ENCODE measurements at regions not wholly inside any gene's neighbourhood (a gene's known extent, or its start where the extent isn't known, plus 50 kb on each side); places are given as distances from the start of the nearest gene placed in this dataset.

DNA sequence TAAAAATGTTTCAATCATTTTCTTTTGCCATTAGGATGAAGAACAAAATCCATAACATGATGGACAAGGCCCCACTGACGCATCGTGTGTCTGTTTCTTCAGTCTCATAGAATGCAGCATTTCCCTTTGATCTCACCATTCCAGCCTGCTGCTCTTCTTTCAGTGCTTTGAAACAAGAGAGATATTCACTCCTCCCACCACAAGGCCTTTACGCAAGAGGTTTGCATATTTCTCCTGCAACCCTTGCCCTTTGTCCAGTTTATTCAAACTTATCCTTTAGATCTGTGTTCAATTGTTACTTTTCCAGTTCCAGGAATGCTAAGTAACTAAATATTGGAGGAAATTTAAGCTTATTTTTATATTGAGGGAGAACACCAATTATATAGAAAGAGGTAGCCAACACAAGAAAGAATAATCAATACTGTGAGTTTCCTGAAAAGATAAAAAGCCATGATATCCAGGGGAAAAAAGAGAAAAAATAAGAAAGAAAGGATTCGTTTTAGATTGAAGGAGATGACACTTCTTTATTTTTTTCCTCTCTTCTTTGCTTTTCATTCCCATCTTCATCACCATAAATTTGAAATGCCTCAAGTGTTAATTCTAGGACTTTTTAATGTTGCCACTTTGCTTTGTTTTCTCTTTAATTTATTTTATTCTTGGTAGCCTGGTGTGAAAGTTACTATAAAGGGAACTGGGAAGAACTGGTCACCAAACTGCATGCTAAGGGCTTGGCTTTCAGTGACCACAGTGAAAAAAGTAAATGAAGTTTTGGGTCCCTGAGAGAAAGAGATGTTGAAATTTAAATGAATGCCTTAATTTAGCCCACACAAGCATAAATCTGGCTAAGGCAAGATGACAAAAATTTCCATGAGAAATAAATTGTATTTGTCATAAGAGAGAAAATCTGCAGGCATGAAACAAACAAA lies 102.1 kb downstream of the KIF2B start (continued):
- TF ChIP-seq, protein P1, sequence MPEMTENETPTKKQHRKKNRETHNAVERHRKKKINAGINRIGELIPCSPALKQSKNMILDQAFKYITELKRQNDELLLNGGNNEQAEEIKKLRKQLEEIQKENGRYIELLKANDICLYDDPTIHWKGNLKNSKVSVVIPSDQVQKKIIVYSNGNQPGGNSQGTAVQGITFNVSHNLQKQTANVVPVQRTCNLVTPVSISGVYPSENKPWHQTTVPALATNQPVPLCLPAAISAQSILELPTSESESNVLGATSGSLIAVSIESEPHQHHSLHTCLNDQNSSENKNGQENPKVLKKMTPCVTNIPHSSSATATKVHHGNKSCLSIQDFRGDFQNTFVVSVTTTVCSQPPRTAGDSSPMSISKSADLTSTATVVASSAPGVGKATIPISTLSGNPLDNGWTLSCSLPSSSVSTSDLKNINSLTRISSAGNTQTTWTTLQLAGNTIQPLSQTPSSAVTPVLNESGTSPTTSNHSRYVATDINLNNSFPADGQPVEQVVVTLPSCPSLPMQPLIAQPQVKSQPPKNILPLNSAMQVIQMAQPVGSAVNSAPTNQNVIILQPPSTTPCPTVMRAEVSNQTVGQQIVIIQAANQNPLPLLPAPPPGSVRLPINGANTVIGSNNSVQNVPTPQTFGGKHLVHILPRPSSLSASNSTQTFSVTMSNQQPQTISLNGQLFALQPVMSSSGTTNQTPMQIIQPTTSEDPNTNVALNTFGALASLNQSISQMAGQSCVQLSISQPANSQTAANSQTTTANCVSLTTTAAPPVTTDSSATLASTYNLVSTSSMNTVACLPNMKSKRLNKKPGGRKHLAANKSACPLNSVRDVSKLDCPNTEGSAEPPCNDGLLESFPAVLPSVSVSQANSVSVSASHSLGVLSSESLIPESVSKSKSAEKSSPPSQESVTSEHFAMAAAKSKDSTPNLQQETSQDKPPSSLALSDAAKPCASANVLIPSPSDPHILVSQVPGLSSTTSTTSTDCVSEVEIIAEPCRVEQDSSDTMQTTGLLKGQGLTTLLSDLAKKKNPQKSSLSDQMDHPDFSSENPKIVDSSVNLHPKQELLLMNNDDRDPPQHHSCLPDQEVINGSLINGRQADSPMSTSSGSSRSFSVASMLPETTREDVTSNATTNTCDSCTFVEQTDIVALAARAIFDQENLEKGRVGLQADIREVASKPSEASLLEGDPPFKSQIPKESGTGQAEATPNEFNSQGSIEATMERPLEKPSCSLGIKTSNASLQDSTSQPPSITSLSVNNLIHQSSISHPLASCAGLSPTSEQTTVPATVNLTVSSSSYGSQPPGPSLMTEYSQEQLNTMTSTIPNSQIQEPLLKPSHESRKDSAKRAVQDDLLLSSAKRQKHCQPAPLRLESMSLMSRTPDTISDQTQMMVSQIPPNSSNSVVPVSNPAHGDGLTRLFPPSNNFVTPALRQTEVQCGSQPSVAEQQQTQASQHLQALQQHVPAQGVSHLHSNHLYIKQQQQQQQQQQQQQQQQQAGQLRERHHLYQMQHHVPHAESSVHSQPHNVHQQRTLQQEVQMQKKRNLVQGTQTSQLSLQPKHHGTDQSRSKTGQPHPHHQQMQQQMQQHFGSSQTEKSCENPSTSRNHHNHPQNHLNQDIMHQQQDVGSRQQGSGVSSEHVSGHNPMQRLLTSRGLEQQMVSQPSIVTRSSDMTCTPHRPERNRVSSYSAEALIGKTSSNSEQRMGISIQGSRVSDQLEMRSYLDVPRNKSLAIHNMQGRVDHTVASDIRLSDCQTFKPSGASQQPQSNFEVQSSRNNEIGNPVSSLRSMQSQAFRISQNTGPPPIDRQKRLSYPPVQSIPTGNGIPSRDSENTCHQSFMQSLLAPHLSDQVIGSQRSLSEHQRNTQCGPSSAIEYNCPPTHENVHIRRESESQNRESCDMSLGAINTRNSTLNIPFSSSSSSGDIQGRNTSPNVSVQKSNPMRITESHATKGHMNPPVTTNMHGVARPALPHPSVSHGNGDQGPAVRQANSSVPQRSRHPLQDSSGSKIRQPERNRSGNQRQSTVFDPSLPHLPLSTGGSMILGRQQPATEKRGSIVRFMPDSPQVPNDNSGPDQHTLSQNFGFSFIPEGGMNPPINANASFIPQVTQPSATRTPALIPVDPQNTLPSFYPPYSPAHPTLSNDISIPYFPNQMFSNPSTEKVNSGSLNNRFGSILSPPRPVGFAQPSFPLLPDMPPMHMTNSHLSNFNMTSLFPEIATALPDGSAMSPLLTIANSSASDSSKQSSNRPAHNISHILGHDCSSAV (CRISPR knock-in tag; IDR thresholded peaks at IDR 0.05; ENCODE audit: borderline replicate concordance), result no peak
- TF ChIP-seq FOXP1 (IDR thresholded peaks at IDR 0.05) (peak; percentile 72; the same call in 1 of the 2 replicates), FOXP1 (CRISPR knock-in tag; IDR thresholded peaks at IDR 0.05) (peak; percentile 97), ADNP (CRISPR knock-in tag; IDR thresholded peaks at IDR 0.05) (no peak), JARID2 (CRISPR knock-in tag; IDR thresholded peaks at IDR 0.05; ENCODE audit: insufficient replicate concordance) (no peak), JUNB (CRISPR knock-in tag; IDR thresholded peaks at IDR 0.05; ENCODE audit: borderline replicate concordance) (no peak; the same call in 1 of the 2 replicates), NFIC (IDR thresholded peaks at IDR 0.05; ENCODE audit: low read length) (peak; percentile 94)
- TF ChIP-seq, protein P2, sequence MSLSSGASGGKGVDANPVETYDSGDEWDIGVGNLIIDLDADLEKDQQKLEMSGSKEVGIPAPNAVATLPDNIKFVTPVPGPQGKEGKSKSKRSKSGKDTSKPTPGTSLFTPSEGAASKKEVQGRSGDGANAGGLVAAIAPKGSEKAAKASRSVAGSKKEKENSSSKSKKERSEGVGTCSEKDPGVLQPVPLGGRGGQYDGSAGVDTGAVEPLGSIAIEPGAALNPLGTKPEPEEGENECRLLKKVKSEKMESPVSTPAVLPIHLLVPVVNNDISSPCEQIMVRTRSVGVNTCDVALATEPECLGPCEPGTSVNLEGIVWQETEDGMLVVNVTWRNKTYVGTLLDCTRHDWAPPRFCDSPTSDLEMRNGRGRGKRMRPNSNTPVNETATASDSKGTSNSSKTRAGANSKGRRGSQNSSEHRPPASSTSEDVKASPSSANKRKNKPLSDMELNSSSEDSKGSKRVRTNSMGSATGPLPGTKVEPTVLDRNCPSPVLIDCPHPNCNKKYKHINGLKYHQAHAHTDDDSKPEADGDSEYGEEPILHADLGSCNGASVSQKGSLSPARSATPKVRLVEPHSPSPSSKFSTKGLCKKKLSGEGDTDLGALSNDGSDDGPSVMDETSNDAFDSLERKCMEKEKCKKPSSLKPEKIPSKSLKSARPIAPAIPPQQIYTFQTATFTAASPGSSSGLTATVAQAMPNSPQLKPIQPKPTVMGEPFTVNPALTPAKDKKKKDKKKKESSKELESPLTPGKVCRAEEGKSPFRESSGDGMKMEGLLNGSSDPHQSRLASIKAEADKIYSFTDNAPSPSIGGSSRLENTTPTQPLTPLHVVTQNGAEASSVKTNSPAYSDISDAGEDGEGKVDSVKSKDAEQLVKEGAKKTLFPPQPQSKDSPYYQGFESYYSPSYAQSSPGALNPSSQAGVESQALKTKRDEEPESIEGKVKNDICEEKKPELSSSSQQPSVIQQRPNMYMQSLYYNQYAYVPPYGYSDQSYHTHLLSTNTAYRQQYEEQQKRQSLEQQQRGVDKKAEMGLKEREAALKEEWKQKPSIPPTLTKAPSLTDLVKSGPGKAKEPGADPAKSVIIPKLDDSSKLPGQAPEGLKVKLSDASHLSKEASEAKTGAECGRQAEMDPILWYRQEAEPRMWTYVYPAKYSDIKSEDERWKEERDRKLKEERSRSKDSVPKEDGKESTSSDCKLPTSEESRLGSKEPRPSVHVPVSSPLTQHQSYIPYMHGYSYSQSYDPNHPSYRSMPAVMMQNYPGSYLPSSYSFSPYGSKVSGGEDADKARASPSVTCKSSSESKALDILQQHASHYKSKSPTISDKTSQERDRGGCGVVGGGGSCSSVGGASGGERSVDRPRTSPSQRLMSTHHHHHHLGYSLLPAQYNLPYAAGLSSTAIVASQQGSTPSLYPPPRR (CRISPR knock-in tag; IDR thresholded peaks at IDR 0.05; ENCODE audit: borderline replicate concordance), result peak; percentile 89; the same call in 1 of the 2 replicates
- TF ChIP-seq, protein P3, sequence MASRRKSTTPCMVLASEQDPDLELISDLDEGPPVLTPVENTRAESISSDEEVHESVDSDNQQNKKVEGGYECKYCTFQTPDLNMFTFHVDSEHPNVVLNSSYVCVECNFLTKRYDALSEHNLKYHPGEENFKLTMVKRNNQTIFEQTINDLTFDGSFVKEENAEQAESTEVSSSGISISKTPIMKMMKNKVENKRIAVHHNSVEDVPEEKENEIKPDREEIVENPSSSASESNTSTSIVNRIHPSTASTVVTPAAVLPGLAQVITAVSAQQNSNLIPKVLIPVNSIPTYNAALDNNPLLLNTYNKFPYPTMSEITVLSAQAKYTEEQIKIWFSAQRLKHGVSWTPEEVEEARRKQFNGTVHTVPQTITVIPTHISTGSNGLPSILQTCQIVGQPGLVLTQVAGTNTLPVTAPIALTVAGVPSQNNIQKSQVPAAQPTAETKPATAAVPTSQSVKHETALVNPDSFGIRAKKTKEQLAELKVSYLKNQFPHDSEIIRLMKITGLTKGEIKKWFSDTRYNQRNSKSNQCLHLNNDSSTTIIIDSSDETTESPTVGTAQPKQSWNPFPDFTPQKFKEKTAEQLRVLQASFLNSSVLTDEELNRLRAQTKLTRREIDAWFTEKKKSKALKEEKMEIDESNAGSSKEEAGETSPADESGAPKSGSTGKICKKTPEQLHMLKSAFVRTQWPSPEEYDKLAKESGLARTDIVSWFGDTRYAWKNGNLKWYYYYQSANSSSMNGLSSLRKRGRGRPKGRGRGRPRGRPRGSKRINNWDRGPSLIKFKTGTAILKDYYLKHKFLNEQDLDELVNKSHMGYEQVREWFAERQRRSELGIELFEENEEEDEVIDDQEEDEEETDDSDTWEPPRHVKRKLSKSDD (CRISPR knock-in tag; IDR thresholded peaks at IDR 0.05; ENCODE audit: low read depth), result peak; percentile 66; the same call in 1 of the 2 replicates
